GM19397 (cell line): ENCODE measurements at regions not wholly inside any gene's neighbourhood (a gene's known extent, or its start where the extent isn't known, plus 50 kb on each side); places are given as distances from the start of the nearest gene placed in this dataset.
"Not testable (repeated sequence)": the region's sequence is repeated elsewhere in the genome, so short reads cannot be mapped to it uniquely, and the experiment has no call there.

Source experiments
- ATAC-seq: cut with Tn5 transposase; IDR thresholded peaks from one replicate; pipeline ENCODE4 v1.9.1; 2021; ENCODE audit warnings: mild to moderate bottlenecking, moderate library complexity; ENCODE audit not compliant: unreplicated experiment

- no peak for ATAC-seq
Observed at GRCh38 chr3:3476669-3477068, 297.2 kb upstream of the CRBN start.

- no peak for ATAC-seq
Observed at GRCh38 chr3:3468596-3468995, 289.1 kb upstream of the CRBN start.

- ATAC-seq = no peak
Observed at GRCh38 chr3:3464131-3464530, 284.6 kb upstream of the CRBN start.

- no peak for ATAC-seq
Observed at GRCh38 chr3:3461317-3461716, 281.8 kb upstream of the CRBN start.

GRCh38 chr3:3448468-3448867 lies 269.0 kb upstream of the CRBN start:
- no peak for ATAC-seq

GRCh38 chr3:3447641-3448040 lies 268.1 kb upstream of the CRBN start:
- no peak for ATAC-seq

GRCh38 chr3:3446251-3446650 lies 266.8 kb upstream of the CRBN start:
- no peak for ATAC-seq

- no peak for ATAC-seq
Observed at GRCh38 chr3:3443482-3443881, 264.0 kb upstream of the CRBN start.

- no peak for ATAC-seq
Observed at GRCh38 chr3:3433711-3434110, 254.2 kb upstream of the CRBN start.

- no peak for ATAC-seq
Observed at GRCh38 chr3:3429841-3430240, 250.3 kb upstream of the CRBN start.

GRCh38 chr3:3407707-3408106 lies 228.2 kb upstream of the CRBN start:
- not testable (repeated sequence) for ATAC-seq

- no peak for ATAC-seq
Observed at GRCh38 chr3:3405131-3405530, 225.6 kb upstream of the CRBN start.

GRCh38 chr3:3403700-3404099 lies 224.2 kb upstream of the CRBN start:
- ATAC-seq = no peak

GRCh38 chr3:3392946-3393345 lies 213.5 kb upstream of the CRBN start:
- no peak for ATAC-seq

GRCh38 chr3:3383461-3383860 lies 204.0 kb upstream of the CRBN start:
- ATAC-seq = no peak

- ATAC-seq = no peak
Observed at GRCh38 chr3:3372210-3372777, 192.8 kb upstream of the CRBN start.

- ATAC-seq = no peak
Observed at GRCh38 chr3:3368306-3368705, 188.8 kb upstream of the CRBN start.

GRCh38 chr3:3366386-3366785 lies 186.9 kb upstream of the CRBN start:
- ATAC-seq = no peak

GRCh38 chr3:3365716-3366115 lies 186.2 kb upstream of the CRBN start:
- ATAC-seq = no peak

GRCh38 chr3:3356846-3357245 lies 177.4 kb upstream of the CRBN start:
- ATAC-seq = no peak

GRCh38 chr3:3355442-3355841 lies 176.0 kb upstream of the CRBN start:
- ATAC-seq = no peak

- ATAC-seq = no peak
Observed at GRCh38 chr3:3353153-3353552, 173.7 kb upstream of the CRBN start.

GRCh38 chr3:3351226-3351625 lies 171.7 kb upstream of the CRBN start:
- ATAC-seq = no peak

- not testable (repeated sequence) for ATAC-seq
Observed at GRCh38 chr3:3347056-3347455, 167.6 kb upstream of the CRBN start.
